Globus pallidus (tissue), 1 donor: ENCODE measurements at regions not wholly inside any gene's neighbourhood (a gene's known extent, or its start where the extent isn't known, plus 50 kb on each side); places are given as distances from the start of the nearest gene placed in this dataset.

Experiments used
- DNase-seq: peaks from one replicate; pipeline ENCODE4 v3.0.0-alpha.2; 2015; ENCODE audit warnings: low spot score

DNA sequence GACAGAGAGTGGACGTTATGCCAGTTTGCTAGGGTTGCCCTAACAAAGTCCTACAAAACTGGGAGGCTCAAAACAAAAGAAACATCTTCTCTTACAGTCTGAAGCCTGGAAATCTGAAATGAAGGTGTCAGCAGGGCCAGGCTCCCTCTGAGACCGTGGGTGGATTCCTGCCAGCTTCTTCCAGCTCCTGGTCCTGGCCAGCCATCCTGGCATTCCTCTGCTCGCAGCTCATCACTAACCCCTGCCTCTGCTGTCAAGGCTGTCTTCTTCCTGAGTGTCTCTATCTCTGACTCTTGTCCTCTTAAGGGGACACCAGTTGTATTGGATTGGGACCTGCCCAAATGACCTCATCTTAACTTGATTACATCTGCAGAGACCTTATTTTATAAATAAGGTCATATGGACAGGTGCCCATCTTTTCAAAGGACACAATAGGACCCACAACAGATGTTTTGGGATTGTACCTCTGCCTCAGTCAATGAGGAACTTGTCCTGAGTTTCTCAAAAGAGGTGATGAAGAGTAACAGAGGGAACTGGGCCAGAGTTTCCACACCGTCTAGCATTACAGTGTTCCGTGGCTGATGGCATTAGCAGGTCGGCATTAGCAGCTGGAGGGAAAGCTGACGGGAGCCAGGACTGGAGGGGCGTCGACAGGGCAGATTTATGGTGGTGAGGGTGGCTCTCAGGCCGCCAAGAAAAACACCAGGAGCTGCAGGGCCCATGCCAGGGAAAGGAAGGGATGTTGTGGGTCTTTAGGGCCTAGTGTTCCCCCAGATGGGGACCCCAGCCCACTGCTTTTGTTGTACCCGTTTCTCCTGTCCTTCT, 157.3 kb downstream of the TBXT start:
- no peak for DNase-seq

- DNase-seq = no peak
These were observed 158.1 kb downstream of the TBXT start for GRCh38 chr6:166009385-166010031.

DNA sequence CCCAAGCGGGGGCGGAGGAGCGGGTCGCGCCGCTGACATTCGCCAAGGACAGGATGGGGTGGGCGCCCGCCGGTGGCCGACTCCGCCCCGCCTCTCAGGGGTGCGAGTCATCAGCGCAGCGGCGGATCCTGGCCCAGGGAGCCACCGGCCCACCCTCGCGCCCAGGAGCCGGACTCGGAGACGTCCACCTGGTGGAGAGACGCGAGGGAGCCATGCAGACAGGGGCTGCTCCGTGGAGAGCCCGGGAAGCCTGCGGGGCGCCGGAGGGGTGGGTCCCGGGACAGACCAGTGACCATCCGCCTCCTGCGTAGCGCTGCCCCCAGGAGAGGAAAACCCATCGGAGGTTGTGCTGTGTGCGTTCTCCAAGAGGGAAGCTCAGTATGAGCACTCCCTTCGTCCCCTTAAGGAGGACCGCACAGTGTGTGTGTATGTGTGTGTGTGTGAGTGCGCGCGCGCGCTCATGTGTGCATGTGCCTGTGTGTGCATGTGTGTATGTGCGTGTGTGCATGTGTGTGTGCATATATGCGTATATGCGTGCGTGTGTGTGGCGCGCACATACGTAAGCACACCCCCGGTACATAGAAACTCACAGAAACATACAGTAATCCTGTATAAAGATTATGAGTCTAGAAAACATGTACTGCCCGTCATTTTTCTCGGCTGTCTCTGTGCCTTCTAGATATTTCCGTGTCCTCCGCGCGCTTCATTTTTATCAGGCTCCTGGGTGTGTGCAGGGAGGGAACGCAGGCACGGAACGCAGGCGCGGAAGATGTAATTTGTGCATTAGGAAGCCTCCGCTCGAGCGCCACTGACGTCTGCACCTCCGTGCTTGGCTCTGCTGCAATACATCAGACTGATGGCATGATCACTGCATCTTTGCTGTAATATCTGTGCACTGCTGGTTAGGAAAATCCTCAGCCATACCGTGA, 158.9 kb downstream of the TBXT start:
- DNase-seq = no peak

GRCh38 chr6:166007349-166008263, 160.0 kb downstream of the TBXT start:
- no peak for DNase-seq

DNA sequence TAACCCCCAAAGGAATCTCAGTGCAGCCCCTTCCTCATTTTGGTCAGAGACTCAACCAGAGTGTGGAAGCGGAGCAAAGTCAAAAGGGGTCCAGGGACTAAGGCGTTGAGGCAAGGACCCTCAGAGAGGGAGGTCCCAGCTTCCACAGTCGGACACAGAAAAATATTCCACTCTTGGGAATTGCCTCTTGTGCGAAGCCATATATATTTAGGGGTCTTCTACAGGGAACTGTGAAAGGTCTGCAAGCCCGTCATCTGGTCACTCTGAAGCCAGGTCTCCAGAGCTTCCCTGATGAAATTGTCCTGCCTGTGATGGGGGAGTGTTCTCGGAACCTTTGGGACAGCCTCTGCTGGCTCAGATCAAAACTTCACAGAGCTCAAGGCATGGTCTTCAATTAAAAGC, 160.8 kb downstream of the TBXT start:
- DNase-seq = no peak

DNA sequence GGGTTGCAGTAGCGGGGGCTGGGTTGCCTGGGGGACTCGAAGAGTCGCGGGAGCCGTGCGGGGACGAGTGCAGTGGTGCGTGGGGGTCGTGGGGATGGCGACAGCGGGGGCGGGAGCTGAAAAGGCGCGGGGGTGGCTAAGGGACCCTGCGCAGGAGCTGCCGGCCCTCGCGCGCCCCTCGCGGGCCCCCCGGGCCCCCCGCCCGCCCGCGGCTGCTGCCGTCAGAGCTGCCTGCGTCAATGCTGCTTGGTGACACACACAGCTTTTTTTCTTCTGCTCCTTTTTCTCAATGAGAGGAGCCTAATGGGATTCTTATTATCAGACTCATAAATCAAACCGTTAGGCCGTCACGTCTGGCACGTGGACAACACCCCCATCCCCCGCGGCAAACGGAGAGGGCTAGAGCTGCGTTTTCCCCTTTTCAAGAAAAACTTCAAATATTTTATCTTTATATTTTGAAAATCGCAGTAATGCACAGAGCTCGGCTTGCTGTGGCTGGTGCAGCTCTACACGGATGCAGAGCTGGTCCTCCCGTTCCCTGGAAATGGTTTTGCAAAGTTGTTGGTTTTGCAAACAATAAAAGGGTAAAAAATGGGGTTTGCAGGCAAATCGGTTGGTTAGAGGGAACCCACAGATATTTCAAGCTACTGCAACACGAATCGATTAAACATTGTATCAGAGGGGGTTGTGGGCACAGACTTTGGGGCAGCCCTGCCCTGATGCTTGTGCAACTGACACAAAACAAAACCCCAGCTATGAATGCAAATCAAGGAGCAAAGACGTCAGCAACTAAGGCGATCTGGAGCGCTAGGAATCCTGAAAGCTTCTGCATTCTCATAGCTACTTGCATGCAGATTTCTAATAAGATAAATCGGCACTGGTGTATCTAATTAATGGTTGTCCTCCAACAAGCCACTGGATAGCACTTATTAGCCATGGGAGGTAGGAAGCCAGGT, 161.4 kb downstream of the TBXT start:
- peak; percentile 64 for DNase-seq

DNA sequence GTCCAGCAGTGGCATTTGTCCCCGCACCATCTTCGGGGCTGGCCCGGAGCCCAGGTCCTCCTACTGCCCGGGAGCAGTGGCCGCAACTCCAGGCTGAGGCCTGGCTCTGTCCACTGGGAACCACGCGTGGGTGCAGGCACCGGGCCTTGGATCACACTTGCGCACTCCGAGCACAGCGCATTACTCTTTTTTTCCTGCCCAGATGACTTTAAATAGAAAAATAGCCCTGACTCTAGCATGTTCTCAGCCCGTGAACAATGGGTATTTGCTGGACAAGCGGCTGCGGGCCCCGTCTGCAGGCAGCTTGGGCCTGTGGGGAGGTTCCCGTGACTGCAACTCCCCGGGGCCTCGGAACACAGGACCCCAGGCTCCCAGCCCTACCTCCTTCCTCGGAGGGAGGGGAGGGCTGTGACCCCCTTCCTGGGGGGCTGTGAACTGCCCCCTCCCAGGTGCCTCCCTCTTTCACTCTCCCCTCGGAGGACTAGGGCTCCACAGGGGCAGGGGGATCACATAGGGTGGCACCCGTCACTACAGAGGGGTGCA, 162.2 kb downstream of the TBXT start:
- peak; percentile 43 for DNase-seq

DNA sequence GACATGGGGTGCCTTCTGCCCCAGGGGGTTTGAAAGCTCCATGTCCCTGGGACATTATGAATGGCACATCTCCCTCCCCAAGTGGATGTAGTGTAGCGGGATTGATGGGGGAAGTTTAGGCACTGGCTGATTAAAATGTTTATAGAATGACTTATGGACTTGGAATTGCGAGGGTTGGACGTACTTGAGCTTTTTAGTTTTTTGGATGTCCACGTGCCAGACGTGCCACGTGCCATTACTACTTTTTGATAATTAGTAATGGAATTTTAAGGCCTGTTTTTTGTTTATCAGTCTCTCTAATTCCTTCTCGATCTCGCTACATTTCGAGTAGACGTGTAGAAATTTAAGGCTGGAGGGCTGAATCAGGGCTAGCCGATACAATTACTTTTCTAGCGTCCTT, 162.8 kb downstream of the TBXT start:
- no peak for DNase-seq

GRCh38 chr6:166004471-166004870, 163.2 kb downstream of the TBXT start:
- no peak for DNase-seq

GRCh38 chr6:166003569-166003968, 164.1 kb downstream of the TBXT start:
- no peak for DNase-seq

DNA sequence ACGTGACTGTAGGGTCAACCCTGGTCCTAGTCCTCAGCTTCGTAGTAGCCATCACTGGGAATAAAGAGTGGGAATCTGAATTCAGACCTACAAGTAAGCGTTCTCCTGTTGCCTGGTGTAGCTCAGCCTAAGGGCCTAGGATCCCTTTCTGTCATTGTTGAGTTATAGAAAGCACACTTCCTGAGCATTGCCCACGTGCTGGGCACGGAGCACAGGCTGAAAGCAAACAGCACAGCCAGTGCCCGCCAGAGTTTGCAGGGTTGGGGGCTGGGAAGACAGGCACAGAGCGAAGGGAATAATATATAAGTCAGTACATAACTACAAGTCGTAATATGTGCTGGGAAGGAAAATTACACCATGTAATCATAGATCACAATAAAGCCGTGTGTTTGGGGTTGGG, 166.3 kb downstream of the TBXT start:
- no peak for DNase-seq

DNA sequence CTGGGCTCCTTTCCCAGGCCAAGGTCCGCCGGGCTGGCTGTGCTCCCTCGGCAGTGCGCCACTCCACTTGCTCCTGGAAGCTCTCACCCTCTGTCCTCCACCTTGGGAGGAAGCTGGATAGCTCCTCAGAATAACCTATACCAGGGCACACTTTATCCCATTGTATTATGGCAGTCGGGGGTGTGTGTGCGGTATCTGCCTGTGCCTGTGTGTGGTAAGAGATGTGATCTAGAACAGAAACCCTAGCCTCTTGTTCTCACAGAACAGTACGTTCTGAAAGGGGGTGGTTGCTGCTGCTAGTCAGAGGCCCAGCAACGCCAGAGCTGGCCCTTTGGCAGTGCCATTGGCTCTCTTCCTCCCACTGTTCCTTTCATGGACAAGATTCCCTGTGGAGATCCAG, 168.4 kb downstream of the TBXT start:
- DNase-seq = no peak

GRCh38 chr6:165998072-165998471, 169.6 kb downstream of the TBXT start:
- DNase-seq = no peak

DNA sequence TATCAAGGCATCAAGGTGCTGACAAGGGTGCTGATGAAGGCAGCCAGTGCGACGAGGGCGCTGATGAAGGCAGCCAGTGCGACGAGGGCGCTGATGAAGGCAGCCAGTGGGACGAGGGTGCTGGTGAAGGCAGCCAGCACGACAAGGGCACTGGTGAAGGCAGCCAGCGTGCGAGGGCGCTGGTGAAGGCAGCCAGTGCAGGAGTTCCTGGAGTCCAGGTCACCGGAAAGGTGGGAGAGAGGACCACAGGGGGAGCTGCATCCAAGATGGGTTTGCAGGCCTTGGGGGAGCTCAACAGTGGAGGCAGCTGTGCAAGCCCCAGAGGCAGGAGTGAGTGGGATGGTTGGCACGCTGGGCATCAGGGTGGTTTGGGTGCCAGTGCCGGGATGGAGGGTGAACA, 176.3 kb downstream of the TBXT start:
- DNase-seq = no peak

DNA sequence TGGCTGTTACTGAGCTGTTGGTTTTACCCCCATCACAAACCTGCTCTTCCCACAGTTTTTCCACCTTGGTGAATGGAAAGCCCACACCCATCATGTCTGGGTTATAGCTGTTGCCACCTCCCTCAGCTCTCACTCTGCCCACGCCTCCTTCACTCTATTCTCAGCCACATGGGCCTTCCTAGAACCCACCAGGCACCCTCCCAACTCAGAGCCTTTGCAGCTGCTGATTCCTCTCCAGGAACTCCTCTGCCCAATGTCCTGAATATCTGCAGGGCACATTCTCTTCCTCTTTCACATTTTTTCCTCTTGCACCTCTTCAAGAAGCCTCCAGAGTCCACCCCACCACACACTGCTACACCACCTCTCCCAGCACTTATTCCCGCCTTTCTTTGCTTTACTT, 177.4 kb downstream of the TBXT start:
- DNase-seq = no peak

DNA sequence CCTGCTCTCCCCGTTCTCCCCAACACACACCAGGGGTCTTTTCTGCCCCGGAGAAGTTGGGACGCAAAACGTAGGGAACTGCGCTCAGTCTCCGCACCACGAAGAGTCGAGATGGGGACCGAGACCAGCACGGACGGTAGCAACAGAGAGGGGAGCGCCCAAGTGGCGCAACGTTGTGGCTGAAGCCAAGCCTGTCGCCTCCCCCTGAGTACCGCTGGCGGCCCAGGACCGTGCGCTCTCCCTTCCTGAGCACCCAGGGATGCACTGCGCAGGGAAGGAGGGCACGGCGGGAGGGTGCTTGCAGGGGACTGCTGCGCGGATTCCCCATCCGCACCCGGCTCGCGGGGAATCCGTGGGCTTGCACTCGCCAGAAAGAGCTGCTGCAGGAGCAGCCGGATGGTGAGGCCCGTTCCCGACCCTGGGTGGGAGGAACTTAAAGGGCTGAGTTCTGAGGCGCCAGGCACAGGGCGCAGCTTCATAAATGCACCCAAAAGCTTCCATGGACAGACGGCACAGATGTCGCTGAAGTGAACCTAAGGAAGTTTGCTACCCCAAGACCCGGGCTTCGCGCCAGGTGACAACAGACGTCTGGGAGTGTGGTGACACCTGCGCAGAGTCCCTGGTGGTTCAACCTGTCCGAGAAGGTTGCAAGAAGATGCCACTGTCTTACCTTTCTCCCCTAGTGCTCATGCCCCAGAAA, 178.7 kb downstream of the TBXT start:
- DNase-seq = no peak

GRCh38 chr6:165988302-165988756, 179.3 kb downstream of the TBXT start:
- no peak for DNase-seq

GRCh38 chr6:165987483-165988301, 180.0 kb downstream of the TBXT start:
- DNase-seq = peak; percentile 48
